Fibroblast of upper back skin (primary cell): ENCODE measurements at regions not wholly inside any gene's neighbourhood (a gene's known extent, or its start where the extent isn't known, plus 50 kb on each side); places are given as distances from the start of the nearest gene placed in this dataset.

ENCODE experiments used
- DNase-seq: peaks from one replicate; pipeline ENCODE4 v3.0.0-alpha.2; 2013

DNA sequence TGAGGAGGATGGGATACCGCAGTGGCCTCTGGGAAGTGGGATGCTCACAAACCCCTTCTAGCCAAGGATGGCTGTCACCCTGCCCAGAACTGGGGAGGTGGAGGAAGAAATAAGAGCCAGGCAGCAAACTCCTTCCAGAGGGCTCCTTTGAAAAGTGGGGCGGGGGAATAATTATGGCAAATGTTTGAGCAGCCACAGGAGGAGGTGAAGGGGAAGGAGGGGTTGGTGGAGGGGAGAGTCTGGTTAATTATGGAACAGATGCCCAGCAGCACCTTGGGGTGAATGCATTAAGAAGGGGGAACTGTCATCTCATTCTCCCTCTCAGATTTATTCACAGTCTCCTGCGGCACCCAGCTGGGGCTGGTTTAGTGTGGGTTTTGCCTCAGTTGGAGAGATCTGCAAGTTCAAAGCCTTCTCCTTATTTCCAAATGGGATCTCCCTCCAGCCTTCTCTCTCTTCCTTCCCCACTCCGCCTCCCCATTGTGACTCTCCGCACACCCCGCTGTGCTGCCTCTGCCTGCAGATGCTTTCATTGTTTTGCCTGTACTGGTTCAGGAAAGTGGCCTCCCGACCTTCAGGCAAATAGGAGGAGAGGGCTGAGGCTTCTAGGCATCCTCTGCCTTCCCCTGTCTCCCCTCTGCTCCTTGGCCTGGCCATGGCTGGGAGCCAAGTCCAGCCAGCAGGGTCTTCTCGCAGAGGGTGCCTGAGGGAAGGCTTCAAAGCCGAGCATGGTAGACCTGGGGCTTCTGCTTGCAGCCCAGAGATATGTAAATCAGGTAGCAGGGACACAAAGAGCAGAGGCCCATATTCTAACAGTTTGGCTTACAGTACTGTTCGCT is 457.2 kb upstream of the MEX3C start:
- no peak for DNase-seq

DNA sequence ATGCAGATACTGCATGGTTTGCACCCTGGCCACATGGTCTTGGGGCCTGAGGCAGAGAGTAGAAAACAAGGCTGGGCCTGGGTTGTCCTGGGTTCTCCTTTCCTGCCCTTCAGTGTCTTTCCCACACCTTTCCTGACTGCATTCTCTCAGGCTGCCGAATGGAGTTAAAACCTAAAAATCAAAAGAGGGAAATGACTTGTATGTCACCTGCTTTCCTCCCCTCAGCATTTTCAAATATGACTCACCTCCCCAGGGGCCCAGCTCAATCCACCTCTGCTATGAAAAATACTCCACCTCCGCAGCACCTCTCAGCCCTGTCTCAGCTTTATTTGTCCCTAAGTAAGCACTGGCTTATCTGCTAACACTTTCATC is 457.8 kb upstream of the MEX3C start:
- no peak for DNase-seq

DNA sequence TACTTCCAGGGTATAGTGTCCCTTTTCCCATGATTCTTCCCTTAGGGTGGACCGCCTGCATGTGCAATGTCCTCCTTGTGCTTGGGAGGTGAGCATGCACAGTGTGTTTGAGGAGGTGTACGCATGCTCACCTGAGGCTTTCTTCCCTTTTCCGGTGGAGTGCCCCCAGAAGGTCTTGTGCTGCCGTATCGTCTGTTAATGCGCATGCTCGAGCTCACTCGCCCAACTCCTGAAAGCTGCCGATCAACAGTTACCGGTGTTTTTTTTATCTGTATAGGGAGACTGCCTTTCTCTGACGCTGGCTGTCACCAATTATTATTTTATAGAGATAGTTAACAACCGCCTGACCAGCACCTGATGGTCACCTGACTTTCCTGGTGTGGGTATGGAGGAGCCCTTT is 458.8 kb upstream of the MEX3C start:
- DNase-seq = no peak

DNA sequence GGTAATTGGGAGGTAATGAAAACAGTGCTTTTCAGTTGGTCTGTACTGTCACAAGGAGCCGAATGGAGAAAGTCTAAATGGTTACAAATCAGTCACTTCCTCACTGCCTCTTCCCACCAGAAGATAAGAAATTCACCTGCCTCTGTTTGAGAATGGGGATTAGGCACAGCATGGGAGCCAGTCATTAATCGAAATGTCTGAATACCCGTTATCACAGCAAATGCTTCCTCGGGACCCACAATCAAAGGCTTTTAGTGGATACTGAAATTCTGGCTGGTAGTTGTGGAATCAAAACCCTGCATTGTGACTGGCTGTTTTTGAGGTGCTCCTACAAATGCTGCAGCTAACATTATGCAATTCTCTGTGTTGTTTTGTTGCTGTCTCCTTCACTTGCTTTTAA is 461.0 kb upstream of the MEX3C start:
- DNase-seq = no peak

DNA sequence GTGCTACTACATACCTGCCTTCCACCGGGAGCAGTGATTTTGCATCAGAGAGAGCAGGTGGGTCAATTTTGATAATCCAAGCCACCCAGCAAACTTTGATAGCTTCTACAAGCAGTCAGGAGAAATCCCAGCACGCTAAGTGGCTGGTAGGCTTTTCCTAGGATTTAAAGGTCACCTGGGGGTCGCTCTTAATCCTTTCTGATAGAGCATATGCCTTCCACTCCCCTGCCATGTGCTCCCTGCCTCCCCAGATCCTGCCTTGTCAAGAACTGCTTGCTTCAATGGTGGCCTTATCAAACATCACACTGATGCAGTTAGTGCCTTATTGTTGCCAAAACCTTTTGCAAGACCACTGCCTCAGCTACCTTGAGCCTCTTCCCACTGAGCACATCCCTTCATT is 462.3 kb upstream of the MEX3C start:
- no peak for DNase-seq

DNA sequence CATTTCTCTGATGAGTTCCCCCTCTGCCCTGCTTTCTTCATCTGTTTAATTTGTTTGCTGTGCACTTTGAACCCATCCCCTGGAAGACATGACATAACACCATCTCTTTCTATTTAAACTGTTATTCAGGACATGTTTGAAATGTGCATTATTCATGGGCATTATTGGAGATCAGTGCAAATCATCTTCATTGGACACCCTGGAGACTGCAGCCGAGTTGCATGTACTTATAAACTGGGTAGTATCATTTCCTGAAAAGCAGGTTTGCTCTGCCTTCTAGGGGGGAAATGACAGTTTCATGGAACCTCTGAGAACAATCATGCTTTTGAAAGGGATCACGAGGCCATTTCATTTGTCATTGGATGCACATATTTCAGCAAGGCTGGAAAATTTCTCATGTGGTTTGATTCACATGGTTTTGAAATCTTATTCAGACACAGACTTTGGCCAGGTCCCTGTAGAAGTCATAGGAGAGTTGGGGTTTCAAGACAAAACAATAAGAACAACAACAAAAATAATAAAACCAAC is 462.8 kb upstream of the MEX3C start:
- no peak for DNase-seq

DNA sequence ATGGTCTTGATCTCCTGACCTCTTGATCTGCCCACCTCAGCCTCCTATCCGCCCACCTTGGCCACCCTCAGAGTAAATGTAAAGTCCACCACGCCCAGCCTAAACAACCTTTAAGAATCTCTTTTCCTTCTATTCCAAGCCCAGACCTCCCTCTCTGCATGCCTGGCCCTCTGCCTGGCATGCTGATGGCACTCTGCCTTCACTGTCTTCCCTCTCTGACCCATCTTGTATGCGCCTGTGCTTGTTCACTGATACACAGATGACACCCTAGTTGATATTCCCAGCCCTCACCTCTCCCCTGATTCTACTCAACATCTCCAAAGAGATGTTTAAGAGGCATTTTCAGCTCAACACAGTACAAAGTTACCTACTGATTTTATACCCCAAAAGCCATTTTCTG is 466.8 kb upstream of the MEX3C start:
- no peak for DNase-seq

DNA sequence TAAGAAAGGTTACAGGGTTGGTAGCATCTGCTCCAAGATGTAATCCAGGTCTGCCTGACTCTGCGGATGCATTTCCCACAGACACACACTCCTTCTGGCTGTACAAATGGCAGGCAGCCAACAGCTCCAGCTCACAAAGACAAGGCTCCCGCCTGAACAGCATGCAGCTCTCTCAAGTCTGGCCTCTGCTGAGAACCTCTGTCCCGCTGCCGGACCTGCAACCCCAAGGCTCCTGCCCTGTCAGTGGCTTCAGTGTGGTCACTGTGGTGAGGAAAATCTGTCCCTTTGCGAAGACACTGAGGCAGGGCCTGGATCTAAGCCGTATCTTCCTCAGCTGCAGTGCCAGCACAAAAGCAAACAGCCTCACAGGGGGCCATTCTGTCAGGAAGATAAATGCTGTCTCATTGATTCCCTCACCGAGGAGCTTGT is 469.3 kb upstream of the MEX3C start:
- peak; percentile 63 for DNase-seq

DNA sequence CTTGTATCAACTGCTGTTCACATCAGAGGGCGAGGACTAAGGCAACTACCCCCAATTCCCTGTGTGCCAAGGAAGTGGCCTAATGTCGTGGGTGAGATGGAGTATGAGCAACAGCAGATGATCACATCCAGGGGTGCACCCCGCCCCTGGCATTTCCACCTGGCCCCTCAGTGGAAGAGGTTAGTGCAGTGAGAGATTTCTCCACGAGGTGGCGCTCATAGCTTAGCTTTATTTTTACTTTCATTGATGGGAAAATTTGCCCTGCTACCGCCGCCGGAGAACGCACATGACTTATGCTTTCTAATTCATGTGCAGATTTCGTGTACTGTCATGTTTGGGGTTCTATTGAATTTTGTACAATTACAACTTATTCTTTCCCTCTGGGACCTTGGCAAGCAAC is 470.6 kb upstream of the MEX3C start:
- DNase-seq = peak; percentile 53

DNA sequence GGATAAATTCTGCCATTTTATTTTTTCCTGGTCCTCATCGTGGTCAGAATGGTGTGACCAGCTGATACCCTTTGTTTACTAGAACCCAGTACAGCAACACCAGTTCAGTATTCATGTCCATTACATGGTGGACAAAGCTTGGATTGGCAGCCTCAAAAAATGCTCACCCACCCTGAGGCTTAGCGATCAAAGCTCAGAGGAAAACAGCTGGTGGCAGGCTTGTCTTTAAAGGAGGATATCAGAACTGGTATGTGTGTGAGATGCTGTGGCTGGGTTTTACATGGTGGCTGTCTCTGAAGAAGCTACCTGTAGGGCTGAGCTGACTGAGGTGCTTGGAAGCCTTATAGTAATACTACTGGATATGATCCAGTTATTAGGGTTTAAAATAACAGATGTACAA is 471.1 kb upstream of the MEX3C start:
- no peak for DNase-seq

DNA sequence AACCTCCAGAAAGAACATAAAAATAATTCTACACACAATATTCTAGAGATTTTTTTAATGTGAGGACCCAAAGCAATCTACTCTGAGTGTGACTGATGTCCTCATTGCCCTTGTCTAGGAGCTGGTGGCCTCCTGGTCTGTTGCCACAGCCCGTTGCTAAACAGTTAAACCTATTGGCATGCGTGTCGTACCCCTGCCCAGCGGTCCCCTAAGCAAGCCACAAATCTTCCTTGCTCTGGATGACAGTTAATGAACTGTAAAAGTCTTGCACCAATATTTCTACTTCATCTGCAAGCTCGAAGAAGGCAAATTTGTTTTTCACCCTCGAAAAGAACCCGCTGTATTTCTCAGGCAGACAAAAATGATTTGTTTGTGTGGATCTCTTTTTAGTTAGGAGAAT is 489.1 kb upstream of the MEX3C start:
- no peak for DNase-seq

DNA sequence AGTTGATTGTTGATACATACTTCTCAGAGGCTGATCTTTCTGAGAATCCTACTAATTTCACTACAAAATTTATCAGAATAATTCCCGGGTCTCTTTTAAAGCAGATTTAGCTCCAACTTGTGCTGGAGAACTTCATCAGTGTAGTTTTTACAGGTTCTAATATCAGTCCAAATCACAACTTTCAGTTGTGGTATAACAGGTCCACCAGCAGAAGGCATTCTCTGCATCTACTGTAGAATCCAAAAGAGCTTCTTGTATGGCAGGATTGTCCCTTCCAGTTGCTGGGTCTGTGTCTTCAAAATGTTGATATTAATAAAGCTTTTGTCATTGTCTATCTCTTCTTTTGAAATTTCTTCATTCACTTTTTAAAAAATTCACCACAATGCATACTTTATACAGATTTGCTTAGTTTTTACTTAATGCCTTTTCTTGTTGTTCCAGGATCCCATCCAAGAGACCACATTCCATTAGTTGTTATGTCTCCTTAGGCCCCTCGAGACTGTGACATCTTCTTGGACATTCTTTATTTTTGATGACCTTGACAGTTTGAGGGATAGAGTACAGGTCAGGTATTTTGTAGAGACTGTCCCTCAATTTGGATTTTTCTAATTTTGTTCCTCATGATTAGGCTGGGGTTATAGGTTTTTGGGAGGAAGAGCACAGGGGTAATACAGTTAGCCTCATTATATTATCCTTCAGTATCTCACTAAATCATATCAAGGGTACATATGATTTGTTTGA is 490.5 kb upstream of the MEX3C start:
- no peak for DNase-seq

DNA sequence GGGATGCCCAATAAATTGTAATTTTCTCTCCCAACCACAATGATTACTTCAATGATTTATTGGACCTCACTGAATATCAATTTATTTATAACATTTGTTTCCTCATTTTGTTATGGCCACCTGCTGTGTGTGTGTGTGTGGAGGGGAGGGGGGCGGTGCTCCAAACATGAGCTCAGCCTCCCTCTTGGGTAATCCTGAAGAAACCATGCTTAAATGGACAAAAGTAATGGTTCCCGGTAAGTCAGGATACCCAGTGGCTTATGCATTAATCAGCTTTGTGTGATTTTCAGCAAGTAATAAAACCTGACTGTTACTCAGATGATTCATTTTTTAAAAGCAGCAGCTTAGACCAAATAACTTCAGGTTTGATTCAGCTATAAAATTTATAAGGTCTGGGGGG is 495.1 kb upstream of the MEX3C start:
- no peak for DNase-seq

DNA sequence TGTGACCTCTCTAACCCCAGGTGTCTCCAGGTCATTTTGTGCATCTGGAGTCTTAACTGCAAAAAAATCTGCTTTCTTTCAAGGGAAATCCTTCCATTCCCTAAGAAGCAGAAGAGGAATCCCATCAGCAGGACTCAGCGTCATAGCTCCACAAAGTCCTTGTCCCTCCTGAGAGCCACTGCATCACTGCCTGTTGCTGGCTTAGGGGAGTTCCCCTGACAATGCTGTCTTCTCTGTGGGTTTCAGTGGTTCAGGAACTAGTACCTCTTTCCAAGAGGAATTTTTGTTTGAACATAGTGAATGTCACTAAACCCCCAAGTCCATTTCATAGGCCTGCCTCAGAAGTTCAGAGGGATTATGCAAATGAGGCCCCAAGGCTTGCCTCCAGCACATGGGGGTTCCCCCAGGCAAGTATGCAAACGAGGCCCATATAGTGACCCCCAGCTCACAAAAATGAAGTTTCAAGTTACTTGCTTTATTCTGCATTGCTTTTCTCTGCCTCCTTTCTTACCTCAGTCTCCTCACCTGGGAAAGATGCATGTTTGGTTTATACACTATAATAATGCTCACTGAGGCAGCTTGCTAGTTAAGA is 513.9 kb upstream of the MEX3C start:
- no peak for DNase-seq

DNA sequence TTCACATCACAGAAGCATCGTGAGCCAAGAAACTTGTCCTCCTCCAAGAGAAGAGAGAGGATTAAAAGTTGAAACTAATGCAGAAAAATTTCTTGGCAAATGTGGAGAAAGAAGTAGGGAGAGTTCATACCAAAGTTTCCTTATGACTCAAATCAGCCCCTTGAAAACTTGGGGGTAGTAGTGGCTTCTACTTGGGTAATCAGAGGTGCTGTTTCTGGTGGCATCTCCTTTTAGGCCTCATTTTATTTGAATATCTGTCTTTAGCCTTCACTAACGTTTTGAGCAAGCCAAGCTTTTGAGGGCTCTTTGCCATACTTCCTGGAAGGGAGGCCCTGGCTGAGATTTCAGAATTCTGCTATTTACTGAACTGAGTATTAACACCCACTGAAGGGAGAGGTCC is 515.3 kb upstream of the MEX3C start:
- no peak for DNase-seq

DNA sequence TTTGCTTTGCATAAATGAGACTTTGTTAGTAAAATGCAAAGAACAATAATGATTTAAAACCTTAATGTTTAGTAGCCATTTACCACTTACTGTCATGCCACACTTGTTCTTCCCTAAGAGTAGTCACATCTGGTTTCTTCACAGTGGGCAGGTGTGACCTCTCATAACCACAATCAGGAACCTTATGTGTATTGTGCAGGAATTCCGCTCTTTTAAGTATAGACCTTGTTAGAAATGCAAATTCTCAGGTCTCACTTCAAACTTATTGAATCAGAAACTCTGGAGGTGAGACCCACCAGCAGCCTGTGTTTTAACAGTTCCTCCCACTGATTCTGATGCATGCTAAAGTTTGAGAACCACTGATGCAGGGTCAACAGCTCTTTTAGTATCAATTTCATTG is 518.8 kb upstream of the MEX3C start:
- no peak for DNase-seq

DNA sequence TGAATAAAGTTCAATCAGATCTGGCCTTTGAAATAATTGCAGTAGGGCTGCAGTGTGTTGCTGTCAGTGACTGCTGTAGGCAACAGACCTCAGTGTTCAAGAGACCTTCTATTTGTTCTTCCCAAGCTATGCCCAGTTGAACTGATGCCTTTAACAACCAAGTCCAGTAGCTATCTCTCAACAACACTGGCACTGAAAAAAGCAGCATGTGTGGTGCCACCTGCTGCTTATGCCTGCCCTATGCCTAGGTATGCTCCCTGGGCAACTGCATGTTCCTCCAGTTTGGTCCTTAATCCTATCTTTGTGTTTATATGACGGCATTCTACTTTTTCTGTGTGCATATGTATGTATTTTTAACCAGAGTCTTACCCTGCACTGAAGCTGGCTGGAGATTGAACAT is 523.9 kb upstream of the MEX3C start:
- no peak for DNase-seq

DNA sequence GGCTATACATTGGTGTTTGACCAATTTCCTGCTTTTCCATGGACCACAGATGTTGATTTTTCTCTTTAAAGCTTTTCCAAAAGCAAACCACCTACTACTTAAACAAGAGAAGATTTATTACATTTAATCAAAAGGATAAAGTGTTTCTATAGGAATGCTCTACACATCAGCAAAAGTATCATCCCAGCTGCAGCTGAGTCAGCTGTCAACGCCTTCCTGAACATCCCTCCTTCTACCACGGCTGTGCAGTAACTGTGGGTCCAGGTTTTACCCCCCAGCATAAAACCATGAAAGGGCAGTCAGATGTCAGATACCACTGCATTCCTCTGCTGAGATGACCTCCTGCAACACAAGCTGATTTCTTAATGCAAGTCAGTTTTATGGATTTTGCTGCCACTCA is 524.5 kb upstream of the MEX3C start:
- peak; percentile 61 for DNase-seq

DNA sequence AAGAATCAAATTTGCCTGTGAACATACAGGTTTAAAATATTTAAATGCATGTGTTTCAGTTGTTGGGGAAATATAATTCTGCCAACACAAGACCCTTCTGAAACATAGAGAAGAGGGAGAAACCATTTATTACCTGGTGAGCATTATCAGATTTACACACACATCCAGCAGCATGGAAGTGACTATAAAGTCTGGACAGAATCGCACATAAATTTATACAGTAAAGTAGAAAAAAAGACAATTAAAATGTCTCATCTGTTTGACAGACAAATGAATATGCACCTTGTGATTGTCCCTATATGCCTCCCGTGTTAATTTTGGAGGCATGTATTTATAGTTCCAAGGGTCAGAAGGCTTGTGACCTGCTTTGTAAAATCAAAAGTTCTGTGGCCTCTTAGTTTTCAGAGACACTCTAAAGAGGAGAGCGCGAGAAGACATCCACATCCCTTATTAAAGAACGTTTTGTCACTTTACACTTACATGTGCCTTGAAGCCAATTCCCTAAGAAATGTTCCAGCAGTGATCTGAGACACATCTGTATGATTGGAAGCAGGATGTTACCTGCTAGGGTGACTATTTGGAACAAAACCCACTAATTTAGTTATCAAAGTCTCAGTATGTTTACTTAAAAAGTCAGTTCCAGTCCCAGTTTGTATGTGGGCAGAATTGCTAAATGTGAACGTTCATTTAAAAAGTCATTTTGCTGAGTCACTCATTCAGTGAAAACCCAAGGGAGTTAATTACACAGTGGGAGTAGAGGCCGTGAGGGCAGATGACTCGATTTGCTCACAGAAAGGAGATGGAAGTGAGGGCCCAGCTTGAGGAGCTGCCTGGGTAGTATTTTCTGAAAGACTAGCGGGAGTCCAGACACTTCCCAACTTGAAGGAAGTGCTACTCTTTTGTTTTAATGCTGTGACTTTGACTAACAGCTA is 527.6 kb upstream of the MEX3C start:
- peak; percentile 35 for DNase-seq

DNA sequence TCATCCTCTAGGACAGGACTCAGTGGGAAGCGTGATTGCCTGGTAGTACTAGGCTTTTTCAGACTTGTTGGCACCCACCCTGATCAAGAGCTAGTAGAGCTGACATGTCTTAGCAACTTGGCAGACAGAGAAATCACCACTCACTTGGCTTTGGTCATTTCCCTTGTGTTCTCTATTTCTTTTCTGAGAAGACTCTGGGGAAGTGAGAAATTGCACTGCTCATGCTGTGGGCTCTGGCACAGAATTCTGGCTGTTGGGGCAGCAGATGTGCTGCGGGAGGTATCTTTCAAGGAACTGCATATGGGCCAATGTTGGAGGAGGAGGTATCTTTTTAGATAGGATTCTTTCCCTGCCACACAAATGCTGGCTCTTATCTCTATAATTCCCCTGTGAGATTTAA is 529.1 kb upstream of the MEX3C start:
- DNase-seq = no peak

DNA sequence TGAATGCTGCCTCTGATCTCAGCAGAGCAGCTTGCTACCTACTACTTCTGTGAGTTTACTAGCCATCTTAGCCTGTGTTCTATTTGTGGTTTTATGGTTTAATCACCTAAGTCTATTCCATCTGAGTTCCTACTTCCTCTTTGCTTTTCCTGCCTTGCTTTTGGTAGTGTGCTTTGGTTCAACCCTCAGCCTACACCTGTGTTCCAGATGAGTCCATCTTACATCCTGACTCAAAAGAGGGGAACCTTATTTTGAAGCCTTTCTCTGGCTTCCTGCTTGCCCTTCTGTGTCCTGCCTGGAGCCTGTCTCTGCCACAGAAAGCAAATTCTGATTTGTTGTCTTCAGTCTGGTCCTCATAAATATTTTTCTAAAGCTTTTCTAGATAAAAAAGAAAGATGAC is 530.3 kb upstream of the MEX3C start:
- DNase-seq = no peak

DNA sequence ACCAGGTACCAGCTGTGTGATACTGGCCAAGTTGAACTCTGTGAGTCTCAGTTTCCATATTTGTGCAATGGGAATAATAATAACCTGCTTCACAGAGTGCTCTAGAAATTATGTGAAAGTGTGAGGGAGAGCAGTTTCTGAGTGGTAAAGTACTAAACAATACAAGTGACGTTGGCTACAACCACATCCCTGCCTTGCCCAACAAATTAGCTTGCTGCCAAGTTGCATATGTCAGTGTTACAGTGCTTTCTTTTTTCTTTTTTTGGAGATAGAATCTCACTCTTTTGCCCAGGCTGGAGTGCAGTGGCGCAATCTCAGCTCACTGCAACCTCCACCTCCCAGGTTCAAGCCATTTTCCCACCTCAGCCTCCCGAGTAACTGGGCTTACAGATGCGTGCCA is 533.6 kb upstream of the MEX3C start:
- DNase-seq = no peak

DNA sequence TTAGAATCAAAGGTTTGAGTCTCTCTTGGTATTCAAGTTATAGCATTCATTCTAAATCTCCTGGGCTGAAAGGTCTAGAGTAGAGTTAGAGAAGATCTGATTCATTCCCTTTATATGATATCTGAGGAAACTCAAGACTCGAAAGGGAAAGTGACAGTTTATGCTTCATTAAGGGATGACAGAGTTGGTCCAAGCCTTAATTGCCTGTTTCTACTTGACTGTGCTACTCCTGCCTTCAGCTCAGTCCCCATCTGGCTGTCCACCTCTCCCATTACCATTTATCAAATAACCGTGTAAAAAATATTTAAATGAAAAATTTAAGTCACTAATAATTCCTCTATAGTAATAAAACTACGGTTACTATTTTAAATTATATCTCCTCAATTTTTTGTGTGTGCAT is 537.1 kb upstream of the MEX3C start:
- DNase-seq = no peak
